Activated CD4-positive, alpha-beta T cell treated with anti-CD3 and anti-CD28 coated beads for 4 hours (primary cell): ENCODE measurements at regions not wholly inside any gene's neighbourhood (a gene's known extent, or its start where the extent isn't known, plus 50 kb on each side); places are given as distances from the start of the nearest gene placed in this dataset.
"Not testable (repeated sequence)": the region's sequence is repeated elsewhere in the genome, so short reads cannot be mapped to it uniquely, and the experiment has no call there.

ENCODE experiments used
- DNase-seq, 2 donors: peaks; one replicate each; pipeline ENCODE4 v3.0.0-alpha.2; 2020

DNA sequence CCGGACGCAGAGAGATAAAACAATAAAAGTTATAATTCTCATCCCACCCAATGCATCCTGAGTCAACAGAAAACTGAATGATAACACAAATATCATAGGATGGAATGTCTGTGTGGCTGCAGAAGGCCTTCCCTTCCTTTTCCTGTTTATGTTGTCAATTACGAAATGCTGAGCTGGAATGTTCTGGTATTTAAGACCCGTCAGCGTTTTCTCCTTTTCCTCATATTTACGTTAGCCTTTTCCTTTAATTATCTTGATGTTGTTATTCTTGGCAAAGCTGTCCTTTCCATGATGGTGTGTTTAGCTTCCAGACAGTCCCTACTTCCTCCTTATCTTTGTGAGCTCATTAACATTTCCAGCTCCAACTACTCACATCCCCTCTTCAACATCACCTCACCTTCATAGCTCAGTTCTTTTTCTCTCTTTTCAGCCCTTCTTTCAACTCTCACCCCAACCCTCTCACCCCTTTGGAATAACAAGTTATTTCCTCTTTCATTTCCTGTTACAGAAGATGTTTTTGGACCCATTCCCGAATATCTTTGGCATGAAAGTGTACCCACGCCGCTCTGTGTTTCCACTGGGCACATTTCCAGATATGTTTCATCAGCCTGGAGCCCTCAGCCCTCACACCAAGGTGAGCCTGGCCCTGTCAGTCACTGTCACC lies 221.6 kb downstream of the NR2F1-AS1 start:
- DNase-seq, result no peak

DNA sequence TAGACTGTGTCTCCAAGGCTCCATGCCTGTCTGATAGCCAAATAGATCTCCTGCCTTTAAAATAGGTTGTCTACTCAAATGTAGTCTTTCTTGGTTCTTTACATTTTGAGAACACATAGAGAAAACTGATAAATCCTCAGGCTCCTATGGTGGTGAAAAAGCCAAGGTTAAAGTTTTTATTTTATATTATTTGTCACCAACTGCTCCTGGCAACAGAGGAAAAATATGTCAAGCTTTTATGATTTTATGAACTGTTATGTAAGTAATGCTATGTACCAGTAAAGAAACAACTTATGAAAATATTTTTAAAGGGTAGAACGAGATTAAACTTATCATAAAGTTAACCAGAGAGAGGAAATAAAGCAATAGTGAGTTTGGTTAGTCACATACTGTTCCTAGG lies 222.8 kb downstream of the NR2F1-AS1 start:
- DNase-seq, result no peak

- DNase-seq, result no peak
Measured at GRCh38 chr5:93357686-93358085, 223.3 kb downstream of the NR2F1-AS1 start.

- no peak for DNase-seq
Measured at GRCh38 chr5:93355691-93356090, 225.3 kb downstream of the NR2F1-AS1 start.

- DNase-seq, result no peak
Measured at GRCh38 chr5:93352186-93352585, 228.8 kb downstream of the NR2F1-AS1 start.

DNA sequence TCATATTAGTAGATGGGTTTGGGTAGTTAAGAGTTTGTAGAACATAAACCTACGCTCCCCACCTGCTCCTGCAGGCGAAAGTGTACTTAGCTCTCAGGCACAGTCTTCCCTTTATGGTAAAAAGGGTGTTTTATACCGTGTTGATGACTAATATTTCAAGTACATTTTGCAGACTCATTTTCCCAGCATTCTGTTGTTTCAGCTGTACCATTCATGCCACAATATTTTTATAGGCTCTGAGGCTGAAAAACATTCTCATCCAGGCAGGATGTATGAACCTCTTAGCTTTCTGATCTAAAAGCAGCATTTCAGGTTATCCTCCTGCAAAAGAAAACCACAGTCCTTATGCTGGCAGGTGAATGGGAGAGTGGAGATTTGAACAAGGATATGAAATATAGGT lies 231.4 kb downstream of the NR2F1-AS1 start:
- DNase-seq, result no peak

GRCh38 chr5:93348231-93348630 lies 232.8 kb downstream of the NR2F1-AS1 start:
- DNase-seq, result no peak

DNA sequence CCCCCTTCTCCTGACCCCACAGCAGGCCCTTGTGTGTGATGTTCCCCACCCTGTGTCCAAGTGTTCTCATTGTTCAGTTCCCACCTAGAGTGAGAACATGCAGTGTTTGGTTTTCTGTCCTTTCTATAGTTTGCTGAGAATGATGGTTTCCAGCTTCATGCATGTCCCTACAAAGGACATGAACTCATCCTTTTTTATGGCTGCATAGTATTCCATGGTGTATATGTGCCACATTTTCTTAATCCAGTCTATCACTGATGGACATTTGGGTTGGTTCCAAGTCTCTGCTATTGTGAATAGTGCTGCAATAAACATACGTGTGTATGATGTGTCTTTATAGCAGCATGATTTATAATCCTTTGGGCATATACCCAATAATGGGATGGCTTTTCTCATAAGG lies 234.2 kb downstream of the NR2F1-AS1 start:
- DNase-seq, result not testable (repeated sequence)

DNA sequence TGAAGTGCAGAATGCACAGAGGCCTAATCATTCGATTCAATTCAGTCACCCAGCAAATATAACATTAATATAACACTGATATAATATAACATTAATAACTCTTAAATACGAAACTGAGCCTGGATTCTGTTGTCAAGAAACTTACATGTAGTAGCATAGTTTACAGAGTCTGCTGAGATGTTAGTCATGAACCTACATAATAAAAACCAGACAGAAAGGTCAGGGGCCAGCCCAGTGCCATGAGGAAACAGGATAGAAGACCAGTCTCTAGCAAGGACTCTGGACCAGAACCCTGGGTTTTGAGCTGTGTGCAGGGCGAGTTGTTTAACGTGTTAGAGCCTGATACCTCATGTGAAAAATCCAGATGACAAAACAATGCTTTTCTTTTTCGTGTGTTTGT lies 234.7 kb downstream of the NR2F1-AS1 start:
- DNase-seq, result no peak

GRCh38 chr5:93343570-93343969 lies 237.4 kb downstream of the NR2F1-AS1 start:
- DNase-seq, result no peak

GRCh38 chr5:93342563-93343061 lies 238.4 kb downstream of the NR2F1-AS1 start:
- DNase-seq, result no peak

GRCh38 chr5:93340881-93341280 lies 240.1 kb downstream of the NR2F1-AS1 start:
- no peak for DNase-seq

- no peak for DNase-seq
Measured at GRCh38 chr5:93337138-93337537, 243.9 kb downstream of the NR2F1-AS1 start.

DNA sequence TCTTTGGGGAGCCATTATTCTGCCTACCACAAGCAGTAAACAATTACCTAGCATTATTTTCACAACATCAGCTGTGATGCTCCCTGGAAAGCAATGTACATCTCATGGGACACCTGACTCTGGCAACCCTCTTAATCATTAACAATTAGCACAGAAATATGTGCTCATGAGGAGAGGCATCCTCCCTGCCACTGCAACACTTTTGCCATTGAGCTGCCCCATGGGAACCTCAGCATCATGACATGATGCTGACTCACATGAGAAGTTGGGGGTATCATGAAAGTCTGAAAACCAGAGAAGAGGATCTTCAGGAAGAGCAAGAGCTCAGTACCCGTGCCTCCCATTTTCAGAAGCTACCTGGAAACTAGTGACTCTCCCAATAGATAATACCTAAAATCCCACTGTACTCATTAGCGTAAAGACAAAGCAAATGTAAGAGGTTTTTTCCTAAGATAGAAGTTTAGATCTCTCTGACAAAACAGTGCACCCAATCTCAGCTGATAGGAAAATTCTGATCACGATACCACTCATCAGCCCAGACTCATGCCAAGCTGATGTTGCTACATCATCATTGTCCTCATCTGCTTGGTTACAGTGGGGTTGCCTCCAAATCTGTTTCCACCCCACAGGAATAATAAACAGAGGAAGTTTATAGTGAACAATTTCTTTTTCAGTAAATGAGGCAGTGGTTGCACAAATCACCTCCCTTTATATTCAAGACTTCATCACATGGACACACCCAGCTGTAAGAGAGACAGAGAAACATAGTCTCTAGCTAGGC lies 244.5 kb downstream of the NR2F1-AS1 start:
- DNase-seq, result no peak

- no peak for DNase-seq
Measured at GRCh38 chr5:93331863-93332262, 249.2 kb downstream of the NR2F1-AS1 start.

GRCh38 chr5:93331241-93331640 lies 249.8 kb downstream of the NR2F1-AS1 start:
- DNase-seq, result no peak

GRCh38 chr5:93330506-93330905 lies 250.5 kb downstream of the NR2F1-AS1 start:
- DNase-seq, result no peak

DNA sequence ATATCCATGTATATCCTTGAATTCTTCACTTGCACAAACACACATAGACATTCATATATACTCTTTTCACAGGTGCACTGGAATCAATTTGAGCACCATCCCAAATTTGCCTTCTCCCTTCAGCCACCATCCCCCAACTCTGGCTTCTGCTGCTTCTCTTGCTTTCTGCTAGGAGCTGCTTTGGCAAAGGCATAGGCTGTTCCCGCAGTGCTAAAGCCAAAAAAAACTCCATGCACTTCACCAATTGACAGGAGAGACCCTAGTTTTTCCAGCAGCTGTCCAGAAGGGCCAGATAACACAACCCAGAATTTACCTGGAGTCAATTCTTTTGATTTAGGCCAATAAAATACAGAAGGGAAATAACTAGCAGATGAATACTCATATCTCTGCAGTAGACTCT lies 251.3 kb downstream of the NR2F1-AS1 start:
- no peak for DNase-seq

DNA sequence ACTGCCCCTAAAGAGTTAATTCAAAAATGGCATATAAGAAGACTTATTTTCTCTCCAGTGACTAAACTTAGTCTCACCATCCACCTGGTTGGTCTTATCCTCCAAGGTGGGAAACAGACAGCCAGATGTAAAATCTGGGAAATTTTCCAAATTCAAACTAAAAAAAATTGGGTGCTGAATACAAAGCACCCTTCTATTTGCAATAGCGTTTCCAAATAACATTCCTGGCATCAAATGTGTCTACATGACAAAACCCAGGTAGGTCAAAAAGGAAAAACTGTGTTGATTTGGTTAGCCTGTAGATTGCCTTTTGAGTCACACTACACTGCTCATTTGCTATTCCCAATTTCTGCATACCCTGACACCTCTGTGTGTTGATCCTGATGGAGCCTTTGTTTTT lies 252.2 kb downstream of the NR2F1-AS1 start:
- DNase-seq, result no peak

DNA sequence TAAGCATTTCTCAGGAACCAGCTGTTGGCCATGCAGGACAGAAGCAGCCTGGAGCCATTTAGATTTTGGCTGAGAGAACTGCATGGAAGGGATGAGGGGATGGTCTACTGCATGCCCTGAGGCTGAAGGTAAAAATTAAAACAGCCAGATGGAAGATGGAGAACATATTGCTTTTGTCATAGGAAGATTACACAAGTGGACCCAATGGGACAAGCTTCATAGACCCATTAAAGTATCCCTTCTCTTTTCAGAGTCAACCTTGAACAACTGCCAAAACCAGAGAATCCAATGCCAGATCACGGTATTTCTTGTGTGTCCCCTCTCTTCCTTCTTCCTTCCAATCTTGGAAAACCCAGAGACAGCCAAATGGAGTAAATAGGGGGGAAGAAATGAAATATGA lies 253.4 kb downstream of the NR2F1-AS1 start:
- no peak for DNase-seq

- DNase-seq, result no peak
Measured at GRCh38 chr5:93325946-93326345, 255.1 kb downstream of the NR2F1-AS1 start.

DNA sequence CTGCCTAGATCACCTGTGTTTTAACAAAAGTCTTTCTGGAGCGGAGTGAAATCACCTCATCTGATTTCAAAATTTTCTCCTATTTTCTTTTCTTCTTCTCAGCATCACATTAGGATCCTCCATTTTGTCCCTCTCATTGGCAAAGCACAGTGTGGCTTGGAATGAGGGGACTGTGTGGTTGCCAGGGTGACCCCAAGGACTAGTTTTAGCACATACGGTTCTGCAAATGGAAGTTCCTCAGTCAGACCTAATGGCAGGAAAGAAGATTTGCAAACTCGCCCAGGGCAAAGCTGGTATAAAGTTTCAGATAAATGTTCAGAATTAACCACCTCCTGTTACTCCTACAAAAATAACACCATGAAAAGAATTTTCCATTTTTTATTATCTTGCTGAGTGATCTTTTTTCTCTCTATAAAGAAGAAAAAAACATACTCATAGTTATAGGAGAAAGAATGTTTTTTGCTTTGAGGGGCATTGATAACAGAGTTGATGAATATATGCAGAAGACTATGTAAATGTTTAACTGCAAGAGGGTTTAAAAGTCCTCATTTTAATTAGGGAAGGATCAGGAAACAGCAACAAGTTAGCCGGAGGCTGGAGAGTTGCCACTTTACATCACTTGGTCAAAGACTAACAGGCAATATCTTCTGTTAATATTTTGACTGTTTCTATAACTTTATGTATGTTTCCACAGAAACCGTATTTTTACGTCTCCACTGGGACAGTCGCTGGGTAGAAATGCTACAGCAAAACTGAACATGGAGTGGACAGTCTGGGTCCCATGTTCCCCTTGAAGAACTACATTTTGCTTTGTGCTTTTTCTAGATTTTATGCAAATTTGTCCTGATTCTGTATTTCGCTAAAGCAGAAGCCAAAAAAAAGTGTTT lies 257.8 kb downstream of the NR2F1-AS1 start:
- no peak for DNase-seq

DNA sequence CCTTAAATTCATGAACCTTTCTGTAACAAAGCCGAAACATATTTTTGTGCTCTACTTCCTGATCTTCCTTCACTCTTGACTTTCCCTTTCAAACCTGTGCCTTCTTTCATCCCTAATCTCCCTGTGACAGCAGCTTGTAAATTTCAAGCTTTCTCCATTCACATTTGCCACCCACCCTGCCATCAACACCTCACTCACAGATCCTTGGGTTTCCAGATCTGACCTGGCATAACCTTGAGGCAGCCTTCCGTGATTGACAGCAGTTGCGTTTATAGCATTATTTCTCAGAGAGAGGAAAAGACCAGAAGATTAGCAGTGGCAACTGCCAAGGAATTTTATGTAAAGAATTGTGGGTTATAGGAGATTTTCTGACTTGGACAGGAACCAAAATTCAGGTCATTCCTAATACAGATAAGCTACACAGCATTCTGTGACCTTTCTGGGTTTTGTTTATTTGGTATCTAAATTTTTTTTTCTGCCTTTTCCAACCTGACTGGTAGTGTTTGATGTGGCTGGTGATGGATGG lies 260.0 kb downstream of the NR2F1-AS1 start:
- no peak for DNase-seq
